HG02642 (cell line): ENCODE measurements at regions not wholly inside any gene's neighbourhood (a gene's known extent, or its start where the extent isn't known, plus 50 kb on each side); places are given as distances from the start of the nearest gene placed in this dataset.

ENCODE experiments used
- ATAC-seq: cut with Tn5 transposase; IDR thresholded peaks from one replicate; pipeline ENCODE4 v1.9.1; 2021; ENCODE audit warnings: mild to moderate bottlenecking; ENCODE audit not compliant: unreplicated experiment, poor library complexity

DNA sequence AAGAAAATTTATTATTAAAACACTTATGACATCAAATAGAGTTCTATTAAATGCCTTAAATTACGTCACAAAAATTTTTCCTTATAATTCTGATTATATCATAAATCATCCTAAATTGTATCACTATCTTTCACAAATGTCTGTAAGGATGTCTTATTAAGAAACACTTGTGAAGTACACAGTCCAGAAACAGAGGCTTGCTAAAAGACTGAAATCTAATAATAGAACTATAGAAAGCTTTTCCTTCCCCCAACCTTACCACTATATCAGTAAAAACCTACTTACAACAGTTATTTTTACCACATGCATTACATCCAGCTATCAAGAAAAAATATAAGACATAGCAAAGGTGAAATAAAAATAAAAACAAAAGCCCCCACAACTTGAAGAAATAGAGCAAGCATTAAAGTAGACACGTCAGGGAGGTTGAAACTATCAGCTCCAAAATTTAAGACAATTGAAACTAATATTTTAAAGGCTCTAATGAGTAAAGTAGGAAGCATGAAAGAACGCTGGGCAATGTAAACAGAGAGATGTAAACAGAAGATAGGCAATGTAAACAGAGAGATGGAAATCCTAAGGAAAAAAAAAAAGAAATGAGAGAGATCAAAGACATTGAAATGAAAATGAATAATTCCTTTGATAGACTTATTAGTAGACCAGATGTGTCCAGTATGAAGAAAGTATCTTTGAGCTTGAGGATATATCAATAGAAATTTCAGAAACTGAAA, 94.9 kb upstream of the TECRL start:
- no peak for ATAC-seq

DNA sequence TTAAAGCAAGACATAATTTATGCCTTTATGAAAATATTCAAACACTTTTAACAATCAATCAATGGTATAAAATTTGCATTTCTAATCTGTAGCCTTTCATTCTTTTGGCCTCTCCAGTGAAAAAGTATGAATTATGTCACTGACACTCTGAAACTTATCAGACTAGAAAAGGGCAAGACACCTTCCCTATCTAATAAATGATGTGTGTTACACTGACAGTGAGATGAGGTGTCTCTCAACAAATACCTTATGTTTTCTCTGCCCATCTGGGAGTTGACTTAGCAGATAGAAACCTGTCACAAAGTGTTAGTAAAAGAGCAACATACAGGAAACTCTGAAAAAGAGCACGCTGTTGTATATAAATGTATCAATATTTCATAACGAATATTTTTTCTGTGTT, 94.2 kb upstream of the TECRL start:
- no peak for ATAC-seq

DNA sequence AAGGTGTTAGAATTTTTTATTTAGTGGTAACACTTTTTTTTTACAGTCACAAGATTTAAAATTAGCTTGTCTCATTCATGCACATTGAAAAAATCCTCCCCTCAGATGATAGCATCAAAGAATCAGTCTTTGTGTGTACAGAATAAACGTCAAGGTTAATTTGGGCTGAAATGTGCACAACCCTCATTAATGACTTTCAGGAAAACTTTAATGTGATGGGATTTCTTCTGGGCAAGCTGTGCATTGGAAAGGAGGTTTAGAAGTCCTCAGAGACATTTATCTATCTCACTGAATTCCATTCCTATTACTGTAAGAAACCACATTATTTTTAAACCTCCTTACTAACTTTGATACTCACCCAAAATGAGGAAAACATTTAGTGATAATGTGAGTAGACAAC, 88.2 kb upstream of the TECRL start:
- no peak for ATAC-seq

DNA sequence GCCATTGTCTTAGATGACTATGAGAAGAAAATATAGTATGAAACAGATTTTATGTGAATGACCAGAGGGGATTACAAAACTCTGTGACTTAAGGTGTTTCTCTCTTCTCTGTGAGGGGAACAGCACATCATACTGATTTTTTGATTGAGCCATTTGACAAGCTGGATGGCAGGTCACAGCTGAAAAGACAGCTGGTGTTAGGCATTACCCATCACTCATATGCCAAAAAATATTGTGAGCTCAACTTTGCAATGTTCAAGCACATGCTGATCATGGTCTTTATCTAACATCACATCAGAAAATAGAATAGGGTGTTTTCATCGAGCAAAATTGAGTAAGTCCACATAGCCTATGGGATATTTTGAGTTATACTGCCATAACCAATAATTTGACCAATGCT, 86.7 kb upstream of the TECRL start:
- ATAC-seq, result no peak

DNA sequence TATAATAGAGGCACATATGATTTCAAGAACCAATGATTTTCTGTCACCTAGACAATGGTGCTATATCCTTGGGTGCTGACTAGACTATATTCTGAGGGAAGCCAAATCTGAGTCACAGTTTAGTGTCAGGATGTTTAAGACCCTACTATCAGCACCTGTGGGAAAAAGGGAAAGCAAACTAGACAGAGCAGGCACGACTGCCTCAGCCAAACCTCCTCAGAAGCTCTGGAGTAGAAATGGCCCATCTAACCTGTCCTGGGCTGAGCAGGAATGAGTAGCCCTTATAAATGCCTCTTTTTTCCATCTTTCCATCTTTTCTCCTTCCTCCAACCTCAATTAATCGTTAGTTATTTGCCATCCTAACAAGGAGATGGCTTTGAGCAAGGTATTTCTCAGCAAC, 80.4 kb upstream of the TECRL start:
- ATAC-seq, result no peak

DNA sequence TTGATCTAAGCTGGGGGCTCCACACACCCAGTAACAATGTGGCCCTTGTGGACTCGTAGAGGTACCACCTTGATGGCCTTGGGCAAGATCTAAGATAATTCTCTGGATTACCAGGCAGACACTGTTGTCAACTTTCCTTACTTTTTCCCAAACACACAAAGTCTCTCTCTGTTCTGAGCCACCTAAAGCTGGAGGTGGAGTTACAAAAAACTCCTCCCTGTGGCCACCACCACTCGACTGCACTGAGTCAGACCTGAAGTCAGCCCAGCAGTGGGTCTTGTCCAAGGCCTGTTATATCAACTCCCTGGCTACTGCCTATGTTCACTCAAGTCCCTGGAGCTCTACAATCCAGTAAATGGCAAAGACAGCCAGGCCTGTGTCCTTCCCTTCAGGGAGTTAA, 70.1 kb upstream of the TECRL start:
- ATAC-seq, result no peak

DNA sequence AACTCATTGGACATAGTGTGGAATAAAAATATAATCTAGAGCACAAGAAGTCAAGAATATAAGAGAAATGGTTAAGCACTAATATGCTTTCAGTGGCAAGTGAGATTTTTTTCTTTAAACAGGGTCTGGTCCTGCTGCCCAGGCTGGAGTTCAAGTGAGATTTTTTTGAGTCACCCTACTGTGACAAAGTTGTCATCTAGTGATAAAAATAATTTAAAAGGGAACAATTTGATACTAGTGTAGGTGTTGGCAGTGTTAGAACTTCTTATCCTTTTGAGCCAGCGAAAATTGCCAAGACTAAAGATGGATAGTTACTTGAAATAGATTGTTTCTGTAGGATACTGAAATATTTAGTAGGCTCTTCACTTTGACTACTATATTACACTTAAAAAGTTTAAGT, 67.9 kb upstream of the TECRL start:
- no peak for ATAC-seq

DNA sequence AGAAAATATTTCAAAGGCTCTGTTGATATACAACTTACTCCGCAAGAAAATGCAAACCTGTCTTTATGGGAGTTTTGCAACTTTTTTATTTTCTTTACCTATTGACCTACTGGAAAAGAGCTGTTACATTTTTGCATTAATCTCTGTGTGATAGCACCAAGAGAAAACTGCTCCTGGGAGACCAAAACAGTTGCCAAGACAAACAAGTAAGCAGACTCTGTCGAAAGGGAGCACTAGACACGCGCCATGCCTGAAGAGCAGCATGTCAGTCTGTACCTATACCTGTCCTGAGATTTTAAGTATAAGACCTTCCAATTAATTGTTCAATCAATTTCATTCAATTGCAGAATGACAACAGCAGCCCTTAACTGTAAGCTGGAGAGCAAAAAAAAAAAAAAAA, 56.0 kb upstream of the TECRL start:
- no peak for ATAC-seq

DNA sequence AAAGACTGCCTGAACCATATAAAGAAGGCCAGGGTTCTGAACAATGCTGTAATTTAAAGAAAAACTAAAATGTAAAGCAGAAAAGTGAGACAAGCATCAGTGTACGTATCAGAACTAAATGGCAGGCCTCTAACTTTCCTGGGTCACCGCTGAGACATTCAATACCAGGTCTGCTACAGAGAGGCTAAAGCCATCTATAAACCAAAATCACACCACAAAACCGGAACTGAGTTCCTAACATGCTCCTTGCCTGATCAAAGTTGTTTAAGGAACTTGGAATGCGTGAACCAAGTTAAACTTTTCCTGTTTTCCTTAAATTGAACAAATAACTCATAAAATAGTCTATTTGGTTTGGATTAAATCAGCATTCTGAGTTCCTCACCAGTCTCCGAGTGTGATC, 55.3 kb upstream of the TECRL start:
- ATAC-seq, result no peak
